ENCODE measurements at regions not wholly inside any gene's neighbourhood (a gene's known extent, or its start where the extent isn't known, plus 50 kb on each side); places are given as distances from the start of the nearest gene placed in this dataset.

- no peaks in the 10 kb centered on the region for H3K27me3 ChIP-seq (ENCODE audit: control insufficient read depth in 2 of 2, insufficient read depth in 2 of 2, low read length in 2 of 2)
- no peaks in the 10 kb centered on the region for H3K79me2 ChIP-seq (ENCODE audit: control insufficient read depth, insufficient read depth, low read length)
- no peaks in the 10 kb centered on the region for H3K9me3 ChIP-seq (replicated peaks; ENCODE audit: control insufficient read depth, insufficient read depth, low read length)
- no TSS peak for BruUV-seq (replicated peaks)
- H4K20me1 ChIP-seq (replicated peaks; ENCODE audit: control insufficient read depth, extremely low read depth, insufficient read depth, low read length), result no peaks in the 10 kb centered on the region
- intact Hi-C loops (cut with micrococcal nuclease) (no loop called here), dilution Hi-C loops (cut with MboI; ENCODE audit: extremely low pct_ligation_motif_present, low sequenced_read_pairs) (no loop called here)
- CTCF ChIA-PET, result no interaction called here
- no peak overlapping the region for H3K4me3 ChIP-seq (replicated peaks in 1 of 3; ENCODE audit: insufficient read depth in 1 of 3, low read depth in 1 of 3, low read length in 3 of 3)
- H2AFZ ChIP-seq (ENCODE audit: low read depth, low read length), result no peak overlapping the region
- TF ChIP-seq POLR2A (IDR thresholded peaks at IDR 0.05; ENCODE audit: low read depth, low read length) (no peak), MAX (IDR thresholded peaks at IDR 0.05; ENCODE audit: insufficient read depth, insufficient read length) (no peak), GATA2 (IDR thresholded peaks at IDR 0.05; ENCODE audit: insufficient read depth, insufficient read length, low read depth, low read length) (no peak), JUN (IDR thresholded peaks at IDR 0.05; ENCODE audit: borderline replicate concordance, insufficient read depth, insufficient read length, low read depth) (no peak), EZH2 (IDR thresholded peaks at IDR 0.05; ENCODE audit: borderline replicate concordance, low read depth, low read length, severe bottlenecking) (no peak), CTCF (IDR thresholded peaks at IDR 0.05; ENCODE audit: extremely low read depth in 1 of 2, insufficient read depth in 1 of 2, low read depth in 1 of 2, low read length in 2 of 2) (no peak), FOS (IDR thresholded peaks at IDR 0.05; ENCODE audit: borderline replicate concordance, insufficient read depth, low read length) (no peak), MYC (IDR thresholded peaks at IDR 0.05; ENCODE audit: low read depth, low read length) (no peak), POLR2AphosphoS5 (IDR thresholded peaks at IDR 0.05; ENCODE audit: insufficient read depth, low read depth, low read length) (no peak)
- H3K9ac ChIP-seq (replicated peaks; ENCODE audit: extremely low read depth, insufficient read depth, low read length), result no peak overlapping the region
- POLR2A ChIA-PET, result no interaction called here
- no peak overlapping the region for H3K27ac ChIP-seq (ENCODE audit: insufficient read depth, low read depth, low read length)
- peaks cover 3% of the 10 kb centered on the region for H3K4me1 ChIP-seq (ENCODE audit: control insufficient read depth, extremely low read depth, insufficient read depth, low read length)
- no peak for DNase-seq (ENCODE audit: low read depth, low spot score)
- H3K9me1 ChIP-seq (replicated peaks; ENCODE audit: control insufficient read depth, extremely low read depth, insufficient read depth, low read length), result no peaks in the 10 kb centered on the region
- no peaks in the 10 kb centered on the region for H3K36me3 ChIP-seq (ENCODE audit: control insufficient read depth in 2 of 2, extremely low read depth in 1 of 2, insufficient read depth in 2 of 2, low read length in 2 of 2)
- no peak overlapping the region for H3K4me2 ChIP-seq (ENCODE audit: insufficient read depth, low read length)
- no peak for FAIRE-seq
Observed at GRCh38 chr5:21140987-21141386, 1153.0 kb upstream of the CDH18 start.

All from endothelial cell of umbilical vein (primary cell).